HG02981 (cell line): ENCODE measurements at regions not wholly inside any gene's neighbourhood (a gene's known extent, or its start where the extent isn't known, plus 50 kb on each side); places are given as distances from the start of the nearest gene placed in this dataset.
A peak's percentile ranks its signal among the peaks of the same experiment; 100 is the strongest.

Experiments
- ATAC-seq: cut with Tn5 transposase; IDR thresholded peaks from one replicate; pipeline ENCODE4 v1.9.1; 2021; ENCODE audit warnings: mild to moderate bottlenecking, moderate library complexity; ENCODE audit not compliant: unreplicated experiment

- no peak for ATAC-seq
Measured at GRCh38 chr22:46065691-46066454, 84.5 kb upstream of the PPARA start.

- no peak for ATAC-seq
Measured at GRCh38 chr22:46066691-46067090, 83.6 kb upstream of the PPARA start.

- ATAC-seq, result no peak
Measured at GRCh38 chr22:46067159-46068111, 82.9 kb upstream of the PPARA start.

GRCh38 chr22:46068181-46068592 lies 82.1 kb upstream of the PPARA start:
- ATAC-seq, result no peak

GRCh38 chr22:46068593-46069491 lies 81.5 kb upstream of the PPARA start:
- ATAC-seq, result no peak

- ATAC-seq, result no peak
Measured at GRCh38 chr22:46069521-46070214, 80.7 kb upstream of the PPARA start.

- ATAC-seq, result peak; percentile 3
Measured at GRCh38 chr22:46070215-46070802, 80.0 kb upstream of the PPARA start.

- ATAC-seq, result peak; percentile 28
Measured at GRCh38 chr22:46070803-46071450, 79.4 kb upstream of the PPARA start.

GRCh38 chr22:46071451-46072109 lies 78.7 kb upstream of the PPARA start:
- peak; percentile 14 for ATAC-seq

- peak; percentile 28 for ATAC-seq
Measured at GRCh38 chr22:46072110-46072881, 78.0 kb upstream of the PPARA start.

- ATAC-seq, result no peak
Measured at GRCh38 chr22:46072981-46073682, 77.2 kb upstream of the PPARA start.

GRCh38 chr22:46073683-46074504 lies 76.4 kb upstream of the PPARA start:
- ATAC-seq, result no peak

- ATAC-seq, result no peak
Measured at GRCh38 chr22:46074771-46075551, 75.4 kb upstream of the PPARA start.

- no peak for ATAC-seq
Measured at GRCh38 chr22:46075764-46076531, 74.4 kb upstream of the PPARA start.
